Stimulated activated CD4-positive, alpha-beta T cell treated with anti-CD3 and anti-CD28 coated beads, Interleukin-15, amount 100 ng/mL, for 48 hours (primary cell): ENCODE measurements at regions not wholly inside any gene's neighbourhood (a gene's known extent, or its start where the extent isn't known, plus 50 kb on each side); places are given as distances from the start of the nearest gene placed in this dataset.

Experiments used
- DNase-seq, 2 donors: peaks; one replicate each; pipeline ENCODE4 v3.0.0-alpha.2; 2020; ENCODE audit warnings: low read depth in 2 of 2

GRCh38 chr4:158008551-158009218 lies 164.1 kb downstream of the GASK1B start:
- no peak for DNase-seq

GRCh38 chr4:158007566-158007965 lies 165.3 kb downstream of the GASK1B start:
- DNase-seq, result no peak

DNA sequence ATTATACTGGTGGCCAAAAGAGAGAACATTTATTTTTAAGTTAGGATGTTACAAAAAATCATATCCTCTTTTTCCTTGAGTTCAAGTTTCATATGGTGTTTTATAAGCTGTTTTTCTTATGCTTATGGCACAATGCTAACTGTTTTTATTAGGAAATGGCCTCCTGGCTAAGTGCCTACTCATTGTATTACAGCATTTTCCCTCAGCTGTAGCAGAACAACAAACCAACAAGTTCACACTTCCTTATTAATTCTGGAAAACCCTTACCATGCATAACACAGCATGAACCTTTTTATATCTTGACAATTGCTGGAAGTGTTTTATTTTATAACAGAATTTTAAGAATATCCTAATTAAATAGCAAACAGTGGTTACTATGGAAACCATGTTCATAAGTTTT lies 165.8 kb downstream of the GASK1B start:
- no peak for DNase-seq

DNA sequence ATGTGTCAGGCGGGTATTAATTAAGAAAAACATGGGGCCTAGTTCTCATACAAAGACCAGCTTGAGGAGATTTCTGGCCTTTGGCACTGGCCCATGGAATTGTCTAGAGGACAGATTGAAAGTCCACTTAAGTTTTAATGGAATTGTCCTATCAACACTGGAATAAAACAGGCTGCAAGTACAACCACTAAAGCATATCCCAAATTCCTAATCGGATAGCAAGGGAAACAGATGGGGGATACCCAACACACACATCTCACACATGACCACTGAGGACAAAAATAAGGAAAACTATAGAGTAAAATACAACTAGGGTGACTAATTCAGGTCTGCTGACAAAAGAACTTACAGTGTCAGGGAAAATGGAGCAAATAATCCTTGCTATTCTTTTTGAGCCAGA lies 167.8 kb downstream of the GASK1B start:
- no peak for DNase-seq

- DNase-seq, result no peak
Observed at GRCh38 chr4:158004101-158004500, 168.7 kb downstream of the GASK1B start.

DNA sequence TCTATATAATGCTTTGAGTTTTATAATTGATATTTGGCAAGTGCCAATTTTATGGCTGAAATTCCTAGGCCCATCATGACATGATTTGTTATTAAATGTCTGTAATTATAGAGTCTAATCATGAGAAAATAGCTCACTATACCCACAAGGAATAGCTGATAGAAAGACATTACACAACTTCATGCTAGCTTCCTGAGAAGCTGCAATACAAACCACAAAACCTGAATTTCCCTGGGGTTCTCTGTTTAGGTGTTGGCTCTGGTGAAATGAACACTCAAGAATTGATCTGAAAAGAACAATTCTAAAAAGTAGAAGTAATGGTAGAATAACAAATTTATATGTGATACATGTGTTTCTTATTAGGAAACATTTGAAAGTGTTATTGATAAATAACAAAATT lies 169.6 kb downstream of the GASK1B start:
- DNase-seq, result no peak

DNA sequence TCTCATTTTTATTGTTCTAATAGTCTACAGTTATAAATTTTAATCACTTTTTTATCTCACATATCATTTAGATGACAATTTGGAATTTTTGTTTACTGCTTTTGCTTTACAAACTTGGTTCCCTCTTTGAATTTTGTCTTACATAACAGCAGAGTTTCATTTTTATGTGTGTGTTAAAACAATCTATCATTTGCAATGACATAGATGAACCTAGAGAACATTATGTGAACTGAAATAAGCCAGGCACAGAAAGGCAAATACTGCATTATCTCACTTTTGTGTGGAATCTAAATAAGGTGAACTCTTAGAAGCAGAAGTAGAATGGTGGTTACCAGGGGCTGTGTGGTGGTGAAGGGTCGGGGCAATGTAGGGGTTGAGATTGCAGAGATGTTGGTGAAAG lies 170.7 kb downstream of the GASK1B start:
- DNase-seq, result no peak

- no peak for DNase-seq
Observed at GRCh38 chr4:158001756-158002155, 171.1 kb downstream of the GASK1B start.

DNA sequence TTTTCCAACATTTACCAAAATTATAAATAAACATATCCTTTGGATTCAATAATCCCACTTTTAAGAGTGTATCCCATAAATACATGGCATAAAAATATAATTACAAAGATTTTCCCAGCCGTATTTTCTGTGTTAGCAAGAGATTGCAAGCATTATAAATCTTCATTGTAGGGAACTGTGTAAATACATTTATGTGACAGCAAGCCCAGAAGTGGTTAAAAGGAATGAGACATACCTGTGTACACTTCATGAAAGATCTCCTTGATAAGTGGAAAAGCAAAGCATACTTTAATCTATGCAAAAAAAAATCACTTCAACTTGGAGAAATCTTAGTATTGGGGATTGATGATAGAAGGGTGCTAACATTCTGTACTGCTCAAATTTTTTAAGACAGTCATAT lies 173.1 kb downstream of the GASK1B start:
- no peak for DNase-seq

DNA sequence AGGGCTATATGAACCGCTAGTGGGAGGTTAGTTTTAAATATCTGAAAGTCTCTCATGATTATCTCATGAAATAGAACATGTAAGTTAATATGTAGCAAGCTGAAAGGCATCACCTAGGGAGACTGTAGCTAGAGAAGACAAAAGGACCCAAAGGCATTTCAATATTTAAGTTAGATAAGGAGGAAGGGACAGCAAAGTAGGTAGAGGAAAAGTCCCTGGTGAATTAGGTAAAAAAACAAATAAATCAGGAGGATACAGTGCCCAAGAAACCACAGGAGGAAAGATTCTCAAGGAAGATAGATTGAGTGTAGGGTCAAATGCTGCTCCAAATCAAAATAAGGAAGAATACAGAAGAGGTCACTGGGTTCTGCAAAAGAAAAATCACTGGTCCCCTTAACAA lies 175.5 kb downstream of the GASK1B start:
- no peak for DNase-seq

- no peak for DNase-seq
Observed at GRCh38 chr4:157996061-157997028, 176.5 kb downstream of the GASK1B start.

- no peak for DNase-seq
Observed at GRCh38 chr4:157994863-157995262, 178.0 kb downstream of the GASK1B start.

GRCh38 chr4:157992948-157993839 lies 179.6 kb downstream of the GASK1B start:
- DNase-seq, result no peak

- peak in 1 of 2 donors; percentile 20 for DNase-seq
Observed at GRCh38 chr4:157992038-157992705, 180.7 kb downstream of the GASK1B start.

GRCh38 chr4:157988641-157989040 lies 184.2 kb downstream of the GASK1B start:
- DNase-seq, result no peak

- no peak for DNase-seq
Observed at GRCh38 chr4:157984285-157984911, 188.4 kb downstream of the GASK1B start.

DNA sequence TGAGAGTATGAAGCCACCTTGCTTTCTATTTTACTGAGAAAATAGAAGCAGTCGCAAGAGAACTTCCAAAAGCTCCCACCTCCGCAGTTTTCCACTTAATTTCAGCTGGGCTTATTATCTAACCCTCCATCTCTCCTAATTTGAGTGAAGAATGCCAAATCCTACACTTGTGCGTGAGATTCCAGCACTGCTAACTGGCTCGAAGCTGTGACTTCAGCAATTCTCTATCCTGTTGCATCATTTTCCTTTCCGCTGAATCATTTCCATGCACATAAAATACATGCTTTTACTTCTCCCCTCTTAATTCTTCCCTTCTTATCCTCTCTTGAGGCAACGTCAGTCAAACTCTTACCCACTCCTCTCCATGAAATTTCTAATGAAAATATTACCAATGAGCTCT lies 189.5 kb downstream of the GASK1B start:
- DNase-seq, result no peak

DNA sequence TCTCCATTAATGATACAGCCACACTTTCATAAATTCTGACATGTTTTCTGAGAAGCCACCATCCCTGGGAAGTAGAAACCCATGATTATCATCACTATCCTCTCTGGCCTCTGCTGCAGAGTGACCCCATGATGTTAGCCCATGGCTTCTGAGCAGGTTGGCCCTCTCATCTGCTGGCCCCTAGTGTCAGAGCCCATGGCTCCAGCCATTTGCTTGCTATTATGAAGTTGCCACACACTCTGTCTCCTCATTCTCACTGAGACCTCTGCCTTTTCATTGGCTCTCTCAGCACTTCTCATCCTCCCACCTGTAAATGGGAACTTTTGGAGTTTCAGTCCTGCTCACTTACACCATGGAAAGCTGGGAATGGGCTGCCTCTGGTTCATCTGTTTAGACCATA lies 192.7 kb downstream of the GASK1B start:
- DNase-seq, result no peak

DNA sequence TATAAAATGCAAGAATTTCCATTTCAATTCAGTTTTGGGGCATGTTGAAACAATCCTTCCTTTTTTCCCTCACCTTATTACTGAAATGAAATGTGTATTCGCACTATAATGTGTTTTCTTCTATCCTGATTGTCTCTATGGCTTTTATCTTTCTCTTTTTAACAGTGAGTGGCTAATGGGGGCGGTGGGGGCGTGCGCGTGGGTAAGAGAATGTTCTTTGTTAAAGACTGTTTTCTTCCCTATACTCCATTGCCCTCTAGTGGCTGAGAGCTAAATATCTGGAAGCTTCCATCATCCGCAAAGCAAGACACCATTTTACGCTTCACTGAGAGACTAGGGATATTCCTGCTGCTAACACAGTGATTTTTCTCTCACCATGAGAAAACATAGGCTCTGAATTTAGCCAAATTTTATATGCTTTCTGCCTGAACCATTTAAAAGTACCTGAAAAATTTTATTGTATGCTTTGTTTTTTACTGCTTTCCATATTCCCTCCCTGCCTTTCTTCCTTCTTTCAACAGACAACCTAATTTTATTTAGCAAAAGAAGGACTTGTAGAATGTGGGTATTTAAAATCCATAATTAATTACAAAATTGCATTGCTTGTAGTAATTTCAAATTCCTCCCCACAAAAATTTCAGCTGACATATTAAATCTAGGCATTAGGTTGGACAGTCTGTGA lies 194.0 kb downstream of the GASK1B start:
- DNase-seq, result peak in 1 of 2 donors; percentile 3

- DNase-seq, result no peak
Observed at GRCh38 chr4:157977086-157977485, 195.7 kb downstream of the GASK1B start.
